GM23248 (cell line): ENCODE measurements at regions not wholly inside any gene's neighbourhood (a gene's known extent, or its start where the extent isn't known, plus 50 kb on each side); places are given as distances from the start of the nearest gene placed in this dataset.

ENCODE experiments used
- DNase-seq: peaks from one replicate; pipeline ENCODE4 v3.0.0-alpha.2; 2015
- H2AFZ ChIP-seq: fragments of 200-600 bp; sonication (generic); 2 replicates; pipeline ENCODE4 v1.6.1; 2016; ENCODE audit warnings: antibody characterized with exemption
- H3F3A ChIP-seq: fragments of 200-600 bp; sonication (generic); 2 replicates; pipeline ENCODE4 v1.6.1; 2016; ENCODE audit warnings: mild to moderate bottlenecking, antibody characterized with exemption, mixed run types; ENCODE audit not compliant: insufficient read depth
- H3K27ac ChIP-seq: fragments of 200-600 bp; sonication (generic); 2 replicates; pipeline ENCODE4 v1.5.1; 2016; ENCODE audit warnings: mild to moderate bottlenecking
- H3K27me3 ChIP-seq: fragments of 200-600 bp; sonication (generic); replicated peaks from 2 replicates; pipeline ENCODE4 v1.6.1; 2016; ENCODE audit warnings: mild to moderate bottlenecking; ENCODE audit not compliant: insufficient read depth
- H3K36me3 ChIP-seq: fragments of 200-600 bp; sonication (generic); 2 replicates; pipeline ENCODE4 v1.6.1; 2016; ENCODE audit warnings: low read depth, mild to moderate bottlenecking
- H3K4me1 ChIP-seq: fragments of 200-600 bp; sonication (generic); 2 replicates; pipeline ENCODE4 v1.6.1; 2016; ENCODE audit warnings: mild to moderate bottlenecking; ENCODE audit not compliant: insufficient read depth
- H3K4me2 ChIP-seq: fragments of 200-600 bp; sonication (generic); one replicate; pipeline ENCODE4 v1.6.1; 2016; ENCODE audit warnings: mild to moderate bottlenecking; ENCODE audit not compliant: unreplicated experiment
- H3K4me3 ChIP-seq: fragments of 200-600 bp; sonication (generic); 2 replicates; pipeline ENCODE4 v1.5.1; 2016; ENCODE audit warnings: mild to moderate bottlenecking
- H3K79me2 ChIP-seq: fragments of 200-600 bp; sonication (generic); 2 replicates; pipeline ENCODE4 v1.6.1; 2016; ENCODE audit warnings: mild to moderate bottlenecking; ENCODE audit not compliant: insufficient read depth
- H3K9ac ChIP-seq: fragments of 200-600 bp; sonication (generic); 2 replicates; pipeline ENCODE4 v1.6.1; 2016; ENCODE audit warnings: mild to moderate bottlenecking
- H3K9me2 ChIP-seq: fragments of 200-600 bp; sonication (generic); 2 replicates; pipeline ENCODE4 v1.6.1; 2016; ENCODE audit warnings: mixed run types, mild to moderate bottlenecking, moderate library complexity; ENCODE audit not compliant: insufficient read depth
- H3K9me3 ChIP-seq: fragments of 200-600 bp; sonication (generic); one replicate; pipeline ENCODE4 v1.6.1; 2017; ENCODE audit warnings: low read depth
- H4K20me1 ChIP-seq: fragments of 200-600 bp; sonication (generic); 2 replicates; pipeline ENCODE4 v1.6.0; 2016; ENCODE audit not compliant: insufficient read depth
- EZH2 ChIP-seq: fragments of 200-600 bp; sonication (generic); IDR thresholded peaks from 2 replicates; pipeline ENCODE4 v1.6.1; 2018; ENCODE audit warnings: antibody characterized with exemption, mild to moderate bottlenecking; ENCODE audit not compliant: insufficient read depth, poor library complexity, severe bottlenecking
- EZH2phosphoT487 ChIP-seq: fragments of 200-600 bp; sonication (generic); IDR thresholded peaks from 2 replicates; pipeline ENCODE4 v1.6.1; 2018; ENCODE audit warnings: antibody characterized with exemption, moderate library complexity, mild to moderate bottlenecking, low read depth; ENCODE audit not compliant: insufficient read depth
- WGBS, 2 experiments: methylation state at CpG; one replicate each; pipeline ENCODE4 v1.1.6; 2015 to 2017; ENCODE audit warnings: low lambda C conversion rate in 2 of 2, low coverage in 1 of 2; ENCODE audit errors: missing lambda C conversion rate in 2 of 2; 5-methylcytosine and 5-hydroxymethylcytosine counted together
- in situ Hi-C: fragments of 300-500 bp; cut with MboI; formaldehyde crosslinking; loops from 2 replicates; pipeline ENCODE4 v1.15.0; 2020

GRCh38 chr20:54843865-54844264 lies 368.5 kb downstream of the DOK5 start:
- no peaks in the 10 kb centered on the region for H3K27me3 ChIP-seq
- no peak for TF ChIP-seq EZH2
- TF ChIP-seq EZH2phosphoT487 = no peak
- H3K9me3 ChIP-seq = no peaks in the 10 kb centered on the region
- H3F3A ChIP-seq = no peaks in the 10 kb centered on the region
- H3K9me2 ChIP-seq = no peaks in the 10 kb centered on the region
- H2AFZ ChIP-seq = no peak overlapping the region
- H4K20me1 ChIP-seq = no peaks in the 10 kb centered on the region
- no peaks in the 10 kb centered on the region for H3K36me3 ChIP-seq
- H3K4me1 ChIP-seq = no peaks in the 10 kb centered on the region
- no peak overlapping the region for H3K27ac ChIP-seq
- no peak for DNase-seq
- 4 to 5% methylated on average over 5 of the region's 5 CpGs for WGBS, 2 experiments
- in situ Hi-C loops = no loop called here
- H3K4me3 ChIP-seq = no peak overlapping the region
- no peak overlapping the region for H3K9ac ChIP-seq
- H3K4me2 ChIP-seq = no peak overlapping the region
- no peaks in the 10 kb centered on the region for H3K79me2 ChIP-seq

GRCh38 chr20:54843431-54843830 lies 368.0 kb downstream of the DOK5 start:
- WGBS, 2 experiments = 18 to 19% methylated on average over 1 of the region's 1 CpG
- no peaks in the 10 kb centered on the region for H4K20me1 ChIP-seq
- no peaks in the 10 kb centered on the region for H3K36me3 ChIP-seq
- H3K9me3 ChIP-seq = no peaks in the 10 kb centered on the region
- no peak overlapping the region for H3K4me3 ChIP-seq
- H3K27ac ChIP-seq = no peak overlapping the region
- H3K4me1 ChIP-seq = no peaks in the 10 kb centered on the region
- no peak for DNase-seq
- no peaks in the 10 kb centered on the region for H3F3A ChIP-seq
- H3K9me2 ChIP-seq = no peaks in the 10 kb centered on the region
- H2AFZ ChIP-seq = no peak overlapping the region
- in situ Hi-C loops = no loop called here
- no peaks in the 10 kb centered on the region for H3K79me2 ChIP-seq
- no peaks in the 10 kb centered on the region for H3K27me3 ChIP-seq
- no peak for TF ChIP-seq EZH2phosphoT487
- H3K4me2 ChIP-seq = no peak overlapping the region
- no peak overlapping the region for H3K9ac ChIP-seq

GRCh38 chr20:54839224-54839623 lies 363.8 kb downstream of the DOK5 start:
- 9 to 13% methylated on average over 6 of the region's 6 CpGs for WGBS, 2 experiments
- Histone ChIP-seq H2AFZ (no peak overlapping the region), H3K9me3 (no peaks in the 10 kb centered on the region), H3K9ac (no peak overlapping the region), H3K27me3 (no peaks in the 10 kb centered on the region), H3K36me3 (no peaks in the 10 kb centered on the region), H4K20me1 (no peaks in the 10 kb centered on the region), H3K4me3 (no peak overlapping the region), H3K27ac (no peak overlapping the region), H3F3A (no peaks in the 10 kb centered on the region), H3K79me2 (no peaks in the 10 kb centered on the region), H3K9me2 (no peaks in the 10 kb centered on the region), H3K4me1 (no peaks in the 10 kb centered on the region), H3K4me2 (no peak overlapping the region)
- in situ Hi-C loops = no loop called here
- DNase-seq = no peak
- no peak for TF ChIP-seq EZH2phosphoT487
- no peak for TF ChIP-seq EZH2

GRCh38 chr20:54837226-54837625 lies 361.8 kb downstream of the DOK5 start:
- H3K9me3 ChIP-seq = no peaks in the 10 kb centered on the region
- H3K4me2 ChIP-seq = no peak overlapping the region
- in situ Hi-C loops = no loop called here
- no peak for TF ChIP-seq EZH2phosphoT487
- no peak for TF ChIP-seq EZH2
- H3F3A ChIP-seq = no peaks in the 10 kb centered on the region
- H3K9me2 ChIP-seq = no peaks in the 10 kb centered on the region
- no peak overlapping the region for H2AFZ ChIP-seq
- no peaks in the 10 kb centered on the region for H3K79me2 ChIP-seq
- no peak overlapping the region for H3K9ac ChIP-seq
- no peak overlapping the region for H3K27ac ChIP-seq
- 7 to 9% methylated on average over 4 of the region's 4 CpGs for whole genome bisulfite sequencing, 2 experiments
- DNase-seq = no peak
- no peaks in the 10 kb centered on the region for H4K20me1 ChIP-seq
- no peaks in the 10 kb centered on the region for H3K4me1 ChIP-seq
- H3K27me3 ChIP-seq = no peaks in the 10 kb centered on the region
- no peak overlapping the region for H3K4me3 ChIP-seq
- H3K36me3 ChIP-seq = no peaks in the 10 kb centered on the region

GRCh38 chr20:54822386-54822785 lies 347.0 kb downstream of the DOK5 start:
- Histone ChIP-seq H4K20me1 (no peaks in the 10 kb centered on the region), H3K4me2 (no peak overlapping the region), H3F3A (no peaks in the 10 kb centered on the region), H3K79me2 (no peaks in the 10 kb centered on the region), H3K36me3 (no peaks in the 10 kb centered on the region), H3K4me1 (no peaks in the 10 kb centered on the region), H3K9me2 (no peaks in the 10 kb centered on the region), H3K9ac (no peak overlapping the region), H3K27ac (no peak overlapping the region), H3K9me3 (no peaks in the 10 kb centered on the region), H3K27me3 (no peaks in the 10 kb centered on the region), H2AFZ (no peak overlapping the region), H3K4me3 (no peak overlapping the region)
- in situ Hi-C loops = no loop called here
- 0 to 2% methylated on average over 2 of the region's 2 CpGs for WGBS, 2 experiments
- no peak for DNase-seq
- TF ChIP-seq EZH2phosphoT487 = no peak
- no peak for TF ChIP-seq EZH2
